ENCODE measurements at regions not wholly inside any gene's neighbourhood (a gene's known extent, or its start where the extent isn't known, plus 50 kb on each side); places are given as distances from the start of the nearest gene placed in this dataset.
"Not testable (repeated sequence)": the region's sequence is repeated elsewhere in the genome, so short reads cannot be mapped to it uniquely, and the experiment has no call there.

- DNase-seq, result no peak
Measured at GRCh38 chr2:16112251-16112971, 172.1 kb downstream of the MYCN start.

GRCh38 chr2:16111838-16112210 is 171.5 kb downstream of the MYCN start:
- DNase-seq, result no peak

DNA sequence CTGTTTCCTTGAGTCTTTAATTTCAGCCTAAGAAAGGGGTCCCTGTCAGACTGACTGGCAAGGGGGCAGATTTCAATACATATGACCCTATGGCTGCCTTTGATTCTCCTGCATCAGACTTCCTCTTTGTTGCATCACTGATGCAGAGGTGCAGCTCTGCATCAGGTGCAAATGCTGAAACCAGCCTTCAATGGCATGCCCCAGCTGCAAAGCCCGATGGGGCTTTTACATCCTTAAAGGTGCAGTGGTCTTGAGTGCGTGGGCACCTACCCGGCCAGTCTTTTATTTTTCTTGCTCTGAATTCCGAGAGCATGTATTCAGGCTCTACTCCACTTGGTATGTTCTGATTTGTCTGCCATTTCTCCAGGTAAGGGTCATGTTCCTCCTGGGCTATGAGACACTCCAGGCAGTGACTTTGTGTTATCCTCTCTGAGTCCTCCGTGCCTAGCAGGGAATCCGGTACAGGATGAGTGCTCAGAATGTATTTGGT is 169.5 kb downstream of the MYCN start:
- DNase-seq, result no peak

GRCh38 chr2:16109368-16109820 is 169.0 kb downstream of the MYCN start:
- DNase-seq, result no peak

- no peak for DNase-seq
Measured at GRCh38 chr2:16107246-16107645, 166.9 kb downstream of the MYCN start.

- DNase-seq, result no peak
Measured at GRCh38 chr2:16106619-16107018, 166.3 kb downstream of the MYCN start.

DNA sequence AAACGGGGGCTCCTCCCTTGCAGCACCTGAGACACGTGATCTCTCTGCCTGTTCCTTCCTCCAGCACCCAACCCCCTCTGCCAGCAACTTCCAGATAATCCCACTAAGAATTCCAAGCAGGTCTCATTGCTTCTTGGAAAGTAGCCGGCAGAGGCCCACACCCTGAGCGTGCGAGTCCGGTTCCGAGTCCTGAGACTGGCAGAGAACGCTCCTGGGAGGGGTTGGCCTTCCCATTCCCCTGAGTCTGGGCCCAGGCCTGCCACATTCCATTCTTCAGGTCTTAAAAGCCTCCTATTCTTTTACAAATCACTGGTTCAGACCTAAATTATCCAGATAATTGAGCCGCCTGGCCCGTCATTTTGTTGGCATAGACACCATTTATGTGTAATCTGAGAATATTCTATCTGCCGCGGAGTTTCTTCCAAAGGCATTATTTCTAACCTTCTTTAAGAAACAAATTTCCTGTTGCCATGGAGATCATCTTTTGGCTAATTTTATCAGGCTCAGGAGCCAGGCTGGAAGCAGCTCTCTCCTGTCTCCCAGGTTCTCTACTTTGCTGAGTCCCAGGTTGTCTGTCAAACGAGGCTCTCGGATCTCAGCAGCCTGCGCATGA is 165.4 kb downstream of the MYCN start:
- DNase-seq, result no peak

- no peak for DNase-seq
Measured at GRCh38 chr2:16104949-16105668, 164.8 kb downstream of the MYCN start.

DNA sequence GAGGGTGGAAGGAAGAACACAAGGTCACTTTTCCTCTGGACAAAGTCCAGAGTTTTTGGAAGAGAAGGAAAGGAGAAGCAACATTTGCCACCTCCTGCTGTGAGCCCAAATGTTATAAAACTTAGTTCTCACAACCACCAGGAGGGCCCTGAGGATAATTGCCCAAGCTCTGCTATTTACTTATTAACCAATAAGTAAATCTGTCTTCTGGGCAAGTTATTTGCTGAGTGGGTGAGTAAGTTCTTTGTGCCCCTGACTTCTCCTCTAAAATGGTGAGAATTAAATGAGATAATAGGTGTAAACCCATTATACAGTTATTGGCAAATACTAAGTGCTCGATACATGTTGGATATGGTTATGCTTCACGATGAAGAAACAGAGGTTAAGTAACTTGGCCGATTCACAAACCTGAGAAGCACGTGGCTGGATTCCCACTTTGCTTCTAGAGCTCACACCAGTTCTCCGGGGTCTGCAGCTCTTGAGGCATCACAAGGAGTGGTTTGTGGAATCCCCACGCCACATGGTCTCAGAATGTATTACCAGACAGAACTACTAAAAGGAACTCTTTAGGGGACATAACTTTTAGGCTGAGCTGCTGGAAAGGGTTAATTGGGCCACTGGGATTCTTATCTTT is 164.1 kb downstream of the MYCN start:
- DNase-seq, result no peak

GRCh38 chr2:16103614-16104314 is 163.4 kb downstream of the MYCN start:
- no peak for DNase-seq

DNA sequence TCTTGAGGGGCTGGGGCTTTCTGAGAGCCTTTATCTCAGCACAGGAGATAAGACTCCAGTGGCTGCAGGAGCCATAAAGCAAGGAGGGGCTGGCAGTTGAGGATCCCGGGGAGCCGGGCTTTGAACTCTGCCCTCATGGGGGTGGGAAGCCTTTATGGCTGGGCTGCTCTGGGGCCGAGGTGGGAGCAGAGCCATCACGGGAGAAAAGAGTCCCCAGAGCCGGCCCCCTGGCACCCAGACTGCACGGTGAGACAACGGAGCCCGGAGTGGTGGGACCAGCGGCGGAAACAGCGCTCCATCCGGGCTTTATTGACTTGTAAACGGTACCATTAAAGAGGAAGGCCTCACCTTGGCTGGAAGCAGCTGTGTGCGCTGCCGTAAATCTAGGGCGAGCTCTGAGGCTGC is 162.6 kb downstream of the MYCN start:
- DNase-seq, result no peak

- DNase-seq, result no peak
Measured at GRCh38 chr2:16102358-16102975, 162.1 kb downstream of the MYCN start.

DNA sequence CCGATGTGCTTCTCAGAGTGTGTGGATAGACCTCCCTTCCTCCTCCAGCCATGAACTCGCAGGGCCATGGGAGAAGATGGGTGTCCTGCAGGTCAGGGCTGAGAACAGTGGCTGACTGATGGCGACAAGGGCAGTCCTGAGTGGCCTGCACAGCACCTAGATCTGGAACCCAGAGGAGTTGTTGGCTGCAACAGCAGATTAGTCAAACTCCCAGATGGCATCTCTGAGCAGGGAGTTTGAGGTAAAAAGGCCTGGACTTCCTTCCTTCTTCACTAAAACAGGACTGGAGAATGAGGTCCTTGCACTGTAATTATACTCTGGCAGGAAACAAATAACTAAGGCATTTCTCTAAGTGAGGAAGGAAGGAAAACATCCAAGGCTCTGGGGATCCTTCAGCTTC is 160.8 kb downstream of the MYCN start:
- no peak for DNase-seq

DNA sequence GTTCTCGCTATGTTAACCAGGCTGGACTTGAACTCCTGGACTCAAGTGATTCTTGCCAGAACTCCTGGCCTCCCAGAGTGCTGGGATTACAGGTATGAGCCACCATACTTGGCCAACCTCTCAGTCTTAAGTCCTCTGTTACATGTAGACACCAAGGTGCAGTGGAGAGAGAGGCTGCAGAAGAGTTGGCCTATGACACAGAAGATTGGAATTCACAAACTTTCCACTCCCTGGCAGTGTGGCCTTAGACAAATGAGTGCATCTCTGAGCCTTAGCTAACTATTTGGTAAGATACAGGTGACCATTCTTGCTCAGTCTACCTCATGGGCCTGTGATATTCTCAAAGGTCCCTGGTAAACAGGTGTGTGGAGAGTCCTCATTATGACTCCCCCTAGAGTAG is 159.7 kb downstream of the MYCN start:
- no peak for DNase-seq

DNA sequence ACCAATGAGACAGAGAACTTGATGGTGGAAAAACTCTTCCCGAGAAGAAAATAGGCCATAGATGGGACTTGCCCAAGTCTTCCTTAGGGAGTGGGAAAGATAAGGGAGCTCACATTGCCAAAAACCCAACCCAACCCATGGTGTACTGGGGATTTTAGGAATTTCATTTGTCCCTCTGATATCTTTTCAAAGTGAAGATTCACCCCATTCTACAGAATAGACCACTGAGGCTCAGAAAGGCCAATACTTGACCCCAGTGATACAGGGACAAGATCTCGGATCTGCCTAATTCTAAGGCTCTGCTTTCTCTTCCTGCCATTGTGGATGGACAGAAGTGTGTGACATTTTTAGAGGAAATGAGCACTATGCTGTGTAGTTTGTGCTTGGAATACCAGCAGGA is 159.0 kb downstream of the MYCN start:
- DNase-seq, result no peak

- no peak for DNase-seq
Measured at GRCh38 chr2:16096962-16097361, 156.6 kb downstream of the MYCN start.

- not testable (repeated sequence) for DNase-seq
Measured at GRCh38 chr2:16095483-16095882, 155.1 kb downstream of the MYCN start.

- no peak for DNase-seq
Measured at GRCh38 chr2:16094811-16095210, 154.5 kb downstream of the MYCN start.

GRCh38 chr2:16093639-16094529 is 153.5 kb downstream of the MYCN start:
- no peak for DNase-seq

GRCh38 chr2:16092861-16093638 is 152.7 kb downstream of the MYCN start:
- no peak for DNase-seq
